Neutrophil (primary cell): ENCODE measurements at regions not wholly inside any gene's neighbourhood (a gene's known extent, or its start where the extent isn't known, plus 50 kb on each side); places are given as distances from the start of the nearest gene placed in this dataset.
"Not testable (repeated sequence)": the region's sequence is repeated elsewhere in the genome, so short reads cannot be mapped to it uniquely, and the experiment has no call there.

Experiments
- H3K27ac ChIP-seq: fragments of 200-600 bp; sonication (generic); 2 replicates; pipeline ENCODE4 v1.5.1; 2016; ENCODE audit warnings: mild to moderate bottlenecking, moderate library complexity
- H3K27me3 ChIP-seq: fragments of 200-600 bp; sonication (generic); 2 replicates; pipeline ENCODE4 v1.6.0; 2016; ENCODE audit warnings: mild to moderate bottlenecking
- H3K36me3 ChIP-seq: fragments of 200-600 bp; sonication (generic); 2 replicates; pipeline ENCODE4 v1.5.1; 2017
- H3K4me1 ChIP-seq, 2 experiments: fragments of 200-600 bp in 1 of 2; sonication (generic) in 1 of 2; 1 replicate in 1 of 2; 2 replicates in 1 of 2; pipeline versions ENCODE4 v1.5.1 to v1.6.1; 2013 to 2016; ENCODE audit warnings: low read depth in 1 of 2, low read length in 1 of 2, mild to moderate bottlenecking in 1 of 2, moderate library complexity in 1 of 2; ENCODE audit not compliant: control insufficient read depth in 1 of 2, insufficient read depth in 1 of 2
- H3K4me3 ChIP-seq, 2 experiments: fragments of 200-600 bp in 1 of 2; sonication (generic) in 1 of 2; 1 replicate in 1 of 2; 2 replicates in 1 of 2; pipeline ENCODE4 v1.5.1; 2013 to 2016; ENCODE audit warnings: low read depth in 1 of 2, low read length in 1 of 2, mild to moderate bottlenecking in 1 of 2, moderate library complexity in 1 of 2
- H3K9me3 ChIP-seq: fragments of 200-600 bp; sonication (generic); 2 replicates; pipeline ENCODE4 v1.5.1; 2016
- CTCF ChIP-seq: fragments of 200-600 bp; sonication (generic); IDR thresholded peaks from 2 replicates; pipeline ENCODE4 v1.5.1; 2016; ENCODE audit warnings: antibody characterized with exemption

DNA sequence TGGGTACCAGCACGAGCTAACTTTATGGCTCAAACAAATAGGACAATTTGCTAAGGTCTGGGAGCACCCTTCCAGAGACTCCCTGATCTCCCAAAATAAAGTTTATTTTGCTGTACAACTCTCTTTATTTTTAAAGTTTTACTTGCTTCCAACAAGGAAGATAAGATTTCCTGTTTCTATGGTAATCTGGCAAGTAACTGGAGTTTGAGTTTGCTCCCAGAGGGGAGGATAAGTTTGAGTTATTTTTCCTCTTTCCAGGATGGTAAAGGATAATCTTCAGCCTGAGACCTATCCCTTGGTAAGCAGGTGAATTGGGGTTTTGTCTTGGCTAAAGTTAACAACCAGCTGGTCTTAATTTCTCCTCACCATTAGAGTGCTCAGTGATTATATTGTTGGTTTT is 1019.4 kb upstream of the ALCAM start:
- no peaks in the 10 kb centered on the region for H3K36me3 ChIP-seq
- no peak for TF ChIP-seq CTCF
- H3K27ac ChIP-seq = no peak overlapping the region
- no peaks in the 10 kb centered on the region for H3K27me3 ChIP-seq
- no peaks in the 10 kb centered on the region for H3K9me3 ChIP-seq
- H3K4me1 ChIP-seq = no peaks in the 10 kb centered on the region
- H3K4me3 ChIP-seq = no peak overlapping the region

- Histone ChIP-seq H3K4me3 (no peak overlapping the region), H3K27ac (no peak overlapping the region), H3K9me3 (no peaks in the 10 kb centered on the region), H3K4me1 (no peaks in the 10 kb centered on the region), H3K27me3 (no peaks in the 10 kb centered on the region), H3K36me3 (no peaks in the 10 kb centered on the region)
- TF ChIP-seq CTCF = no peak
Measured at GRCh38 chr3:104349836-104350235, 1016.9 kb upstream of the ALCAM start.

DNA sequence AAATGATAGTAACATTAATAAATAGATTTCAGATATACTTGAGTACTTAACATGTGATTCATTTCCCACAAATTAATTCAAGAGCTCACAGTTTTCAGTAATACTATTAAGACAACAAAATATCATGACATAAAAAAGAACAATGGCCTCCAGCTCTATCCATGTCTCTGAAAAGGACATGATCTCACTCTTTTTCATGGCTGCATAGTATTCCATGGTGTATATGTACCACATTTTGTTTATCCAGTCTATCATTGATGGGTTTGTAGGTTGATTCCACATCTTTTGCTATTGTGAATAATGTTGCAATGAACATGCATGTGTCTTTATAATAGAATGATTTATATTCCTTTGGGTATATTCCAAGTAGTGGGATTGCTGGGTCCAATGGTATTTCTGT is 1012.8 kb upstream of the ALCAM start:
- no peaks in the 10 kb centered on the region for H3K36me3 ChIP-seq
- H3K4me1 ChIP-seq = no peaks in the 10 kb centered on the region
- no peak overlapping the region for H3K27ac ChIP-seq
- no peak overlapping the region for H3K4me3 ChIP-seq
- no peaks in the 10 kb centered on the region for H3K9me3 ChIP-seq
- TF ChIP-seq CTCF = no peak
- no peaks in the 10 kb centered on the region for H3K27me3 ChIP-seq

GRCh38 chr3:104359546-104359945 is 1007.2 kb upstream of the ALCAM start:
- no peaks in the 10 kb centered on the region for H3K4me1 ChIP-seq
- no peaks in the 10 kb centered on the region for H3K9me3 ChIP-seq
- no peak for TF ChIP-seq CTCF
- no peaks in the 10 kb centered on the region for H3K36me3 ChIP-seq
- no peaks in the 10 kb centered on the region for H3K27me3 ChIP-seq
- no peak overlapping the region for H3K4me3 ChIP-seq
- H3K27ac ChIP-seq = no peak overlapping the region

GRCh38 chr3:104360038-104360437 is 1006.7 kb upstream of the ALCAM start:
- H3K27ac ChIP-seq = no peak overlapping the region
- TF ChIP-seq CTCF = no peak
- no peak overlapping the region for H3K4me3 ChIP-seq
- H3K4me1 ChIP-seq = no peaks in the 10 kb centered on the region
- H3K9me3 ChIP-seq = no peaks in the 10 kb centered on the region
- H3K36me3 ChIP-seq = no peaks in the 10 kb centered on the region
- no peaks in the 10 kb centered on the region for H3K27me3 ChIP-seq

DNA sequence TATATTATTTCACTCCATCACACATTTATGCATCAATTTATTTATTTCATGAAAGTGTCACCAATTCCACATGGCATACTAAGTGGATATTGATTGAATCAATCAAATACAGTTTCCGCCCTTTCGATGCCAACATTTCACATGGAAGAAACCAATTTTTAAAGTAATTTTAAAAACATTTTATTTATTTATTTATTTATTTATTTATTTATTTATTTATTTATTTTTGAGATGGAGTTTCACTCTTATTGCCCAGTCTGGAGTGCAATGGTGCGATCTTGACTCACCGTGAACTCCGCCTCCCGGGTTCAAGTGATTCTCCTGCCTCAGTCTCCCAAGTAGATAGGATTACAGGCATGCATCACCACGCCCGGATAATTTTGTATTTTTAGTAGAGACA is 1005.0 kb upstream of the ALCAM start:
- H3K27ac ChIP-seq, H3K27me3 ChIP-seq, H3K36me3 ChIP-seq, H3K9me3 ChIP-seq, H3K4me3 ChIP-seq, H3K4me1 ChIP-seq: not testable (repeated sequence)
